CD4-positive, alpha-beta T cell treated with Interleukin-10 for 1 hour (primary cell): ENCODE measurements at regions not wholly inside any gene's neighbourhood (a gene's known extent, or its start where the extent isn't known, plus 50 kb on each side); places are given as distances from the start of the nearest gene placed in this dataset.
"Not testable (repeated sequence)": the region's sequence is repeated elsewhere in the genome, so short reads cannot be mapped to it uniquely, and the experiment has no call there.

Experiments used
- DNase-seq: peaks from one replicate; pipeline ENCODE4 v3.0.0-alpha.2; 2020

GRCh38 chr2:193219413-193219812 is 1024.7 kb upstream of the TMEFF2 start:
- DNase-seq: no peak

- no peak for DNase-seq
These were observed 1006.9 kb upstream of the TMEFF2 start for GRCh38 chr2:193201583-193201982.

GRCh38 chr2:193199322-193199721 is 1004.6 kb upstream of the TMEFF2 start:
- DNase-seq: no peak

- no peak for DNase-seq
These were observed 993.1 kb upstream of the TMEFF2 start for GRCh38 chr2:193187816-193188215.

- DNase-seq: not testable (repeated sequence)
These were observed 976.2 kb upstream of the TMEFF2 start for GRCh38 chr2:193170981-193171380.

GRCh38 chr2:193156480-193156879 is 961.7 kb upstream of the TMEFF2 start:
- DNase-seq: no peak

GRCh38 chr2:193154076-193154475 is 959.3 kb upstream of the TMEFF2 start:
- DNase-seq: no peak

- DNase-seq: no peak
These were observed 958.8 kb upstream of the TMEFF2 start for GRCh38 chr2:193153576-193153975.

- DNase-seq: not testable (repeated sequence)
These were observed 947.7 kb upstream of the TMEFF2 start for GRCh38 chr2:193142467-193142866.

- no peak for DNase-seq
These were observed 947.3 kb upstream of the TMEFF2 start for GRCh38 chr2:193141998-193142397.

GRCh38 chr2:193140895-193141294 is 946.2 kb upstream of the TMEFF2 start:
- DNase-seq: not testable (repeated sequence)

GRCh38 chr2:193124815-193125214 is 930.1 kb upstream of the TMEFF2 start:
- DNase-seq: no peak

GRCh38 chr2:193114827-193115226 is 920.1 kb upstream of the TMEFF2 start:
- no peak for DNase-seq

- DNase-seq: no peak
These were observed 918.3 kb upstream of the TMEFF2 start for GRCh38 chr2:193112986-193113385.

- DNase-seq: no peak
These were observed 908.3 kb upstream of the TMEFF2 start for GRCh38 chr2:193103064-193103463.

- no peak for DNase-seq
These were observed 906.9 kb upstream of the TMEFF2 start for GRCh38 chr2:193101591-193101990.

- DNase-seq: no peak
These were observed 893.3 kb upstream of the TMEFF2 start for GRCh38 chr2:193088026-193088425.

- no peak for DNase-seq
These were observed 882.3 kb upstream of the TMEFF2 start for GRCh38 chr2:193076995-193077394.

GRCh38 chr2:193074933-193075332 is 880.2 kb upstream of the TMEFF2 start:
- no peak for DNase-seq

- no peak for DNase-seq
These were observed 877.9 kb upstream of the TMEFF2 start for GRCh38 chr2:193072647-193073046.

GRCh38 chr2:193025556-193025955 is 830.8 kb upstream of the TMEFF2 start:
- not testable (repeated sequence) for DNase-seq

GRCh38 chr2:193024791-193025190 is 830.1 kb upstream of the TMEFF2 start:
- no peak for DNase-seq

- no peak for DNase-seq
These were observed 817.1 kb upstream of the TMEFF2 start for GRCh38 chr2:193011870-193012269.

- DNase-seq: no peak
These were observed 798.3 kb upstream of the TMEFF2 start for GRCh38 chr2:192993059-192993458.

- no peak for DNase-seq
These were observed 788.4 kb upstream of the TMEFF2 start for GRCh38 chr2:192983173-192983572.

- no peak for DNase-seq
These were observed 783.7 kb upstream of the TMEFF2 start for GRCh38 chr2:192978395-192978794.
